ENCODE measurements at regions not wholly inside any gene's neighbourhood (a gene's known extent, or its start where the extent isn't known, plus 50 kb on each side); places are given as distances from the start of the nearest gene placed in this dataset.

- Mint-ChIP-seq H3K4me1 (no peaks in the 10 kb centered on the region), H3K4me3 (no peak overlapping the region), H3K27ac (no peak overlapping the region), H3K9me3 (peaks cover 0 to 6% (median 2%) of the 10 kb centered on the region in 7 donors), H3K36me3 (no peaks in the 10 kb centered on the region), H3K27me3 (ENCODE audit: low read depth in 3 of 3) (peaks cover 0 to 4% (median 3%) of the 10 kb centered on the region in 3 donors)
- no CpG with 5 or more reads among the region's 2 CpGs for WGBS (ENCODE audit: insufficient coverage)
- DNase-seq: no peak
- Histone ChIP-seq H3K9ac (ENCODE audit: insufficient read depth, low read length, poor library complexity, severe bottlenecking) (no peak overlapping the region), H2AFZ (ENCODE audit: insufficient read depth, low read depth, low read length, poor library complexity, severe bottlenecking) (no peak overlapping the region), H3K79me2 (ENCODE audit: insufficient read depth, low read length) (no peaks in the 10 kb centered on the region), H3K27ac (ENCODE audit: low read depth in 1 of 2, low read length in 2 of 2) (no peak overlapping the region), H3K4me3 (replicated peaks in 1 of 3; ENCODE audit: low read depth in 2 of 3, low read length in 3 of 3) (no peak overlapping the region), H3K27me3 (ENCODE audit: control insufficient read depth in 2 of 2, insufficient read depth in 2 of 2, low read length in 2 of 2) (no peaks in the 10 kb centered on the region), H3K9me3 (replicated peaks in 1 of 2; ENCODE audit: control insufficient read depth in 1 of 2, insufficient read depth in 1 of 2, low read length in 2 of 2) (no peaks in the 10 kb centered on the region), H3K4me1 (ENCODE audit: control insufficient read depth in 1 of 2, insufficient read depth in 2 of 2, low read length in 2 of 2) (no peaks in the 10 kb centered on the region), H3K4me2 (replicated peaks; ENCODE audit: extremely low read depth, low read length, poor library complexity, severe bottlenecking) (no peak overlapping the region), H4K20me1 (ENCODE audit: insufficient read depth, low read length) (no peaks in the 10 kb centered on the region), H3K36me3 (replicated peaks in 1 of 2; ENCODE audit: control insufficient read depth in 1 of 2, insufficient read depth in 2 of 2, low read length in 2 of 2) (no peaks in the 10 kb centered on the region)
- TF ChIP-seq CTCF (IDR thresholded peaks at IDR 0.05): no peak
- intact Hi-C loops (cut with micrococcal nuclease): no loop called here
Observed at GRCh38 chr5:53397845-53398244, 82.6 kb upstream of the FST start.

- H3K79me2 ChIP-seq (ENCODE audit: insufficient read depth, low read length): no peaks in the 10 kb centered on the region
- H4K20me1 ChIP-seq (ENCODE audit: insufficient read depth, low read length): no peaks in the 10 kb centered on the region
- H3K4me1 ChIP-seq (ENCODE audit: control insufficient read depth in 1 of 2, insufficient read depth in 2 of 2, low read length in 2 of 2): no peaks in the 10 kb centered on the region
- H3K4me2 ChIP-seq (replicated peaks; ENCODE audit: extremely low read depth, low read length, poor library complexity, severe bottlenecking): no peak overlapping the region
- no peaks in the 10 kb centered on the region for H3K27me3 ChIP-seq (ENCODE audit: control insufficient read depth in 2 of 2, insufficient read depth in 2 of 2, low read length in 2 of 2)
- no peak overlapping the region for H3K4me3 ChIP-seq (replicated peaks in 1 of 3; ENCODE audit: low read depth in 2 of 3, low read length in 3 of 3)
- no peaks in the 10 kb centered on the region for H3K9me3 ChIP-seq (replicated peaks in 1 of 2; ENCODE audit: control insufficient read depth in 1 of 2, insufficient read depth in 1 of 2, low read length in 2 of 2)
- Mint-ChIP-seq H3K9me3 (peaks cover 0 to 10% (median 4%) of the 10 kb centered on the region in 7 donors), H3K27ac (no peak overlapping the region), H3K27me3 (ENCODE audit: low read depth in 3 of 3) (peaks cover 0 to 2% (median 0%) of the 10 kb centered on the region in 3 donors), H3K4me1 (no peaks in the 10 kb centered on the region), H3K36me3 (no peaks in the 10 kb centered on the region), H3K4me3 (no peak overlapping the region)
- H2AFZ ChIP-seq (ENCODE audit: insufficient read depth, low read depth, low read length, poor library complexity, severe bottlenecking): no peak overlapping the region
- intact Hi-C loops (cut with micrococcal nuclease): no loop called here
- no peak for DNase-seq
- no peak for TF ChIP-seq CTCF (IDR thresholded peaks at IDR 0.05)
- no peak overlapping the region for H3K27ac ChIP-seq (ENCODE audit: low read depth in 1 of 2, low read length in 2 of 2)
- WGBS (ENCODE audit: insufficient coverage): 100% methylated on average over 1 of the region's 2 CpGs
- no peaks in the 10 kb centered on the region for H3K36me3 ChIP-seq (replicated peaks in 1 of 2; ENCODE audit: control insufficient read depth in 1 of 2, insufficient read depth in 2 of 2, low read length in 2 of 2)
- H3K9ac ChIP-seq (ENCODE audit: insufficient read depth, low read length, poor library complexity, severe bottlenecking): no peak overlapping the region
Observed at GRCh38 chr5:53399926-53400697, 80.3 kb upstream of the FST start.

All from CD14-positive monocyte (primary cell).